Transverse colon (tissue), 4 donors: ENCODE measurements at regions not wholly inside any gene's neighbourhood (a gene's known extent, or its start where the extent isn't known, plus 50 kb on each side); places are given as distances from the start of the nearest gene placed in this dataset.

Experiments
- DNase-seq: peaks from one replicate; pipeline ENCODE4 v3.0.0-alpha.2; 2019
- H3K27ac ChIP-seq, 4 donors: fragments of 200-600 bp; sonication (generic); 2 replicates each; pipeline ENCODE4 v1.5.1; 2016 to 2018; ENCODE audit warnings: inconsistent platforms in 4 of 4
- H3K27me3 ChIP-seq: fragments of 200-600 bp; sonication (generic); 2 replicates; pipeline ENCODE4 v1.5.1; 2017; ENCODE audit warnings: inconsistent platforms
- H3K36me3 ChIP-seq, 4 donors: fragments of 200-600 bp; sonication (generic); 2 replicates each; pipeline ENCODE4 v1.5.1; 2017 to 2019; ENCODE audit warnings: inconsistent platforms in 4 of 4
- H3K4me1 ChIP-seq, 4 donors: fragments of 200-600 bp; sonication (generic); 2 replicates each; pipeline ENCODE4 v1.5.1; 2017 to 2020; ENCODE audit warnings: inconsistent platforms in 4 of 4
- H3K4me3 ChIP-seq, 4 donors: fragments of 200-600 bp; sonication (generic); 1 replicate in 1 of 4; 2 replicates in 3 of 4; pipeline versions ENCODE4 v1.5.1 to v1.6.1; 2017 to 2019; ENCODE audit warnings: inconsistent platforms in 4 of 4
- H3K9me3 ChIP-seq, 2 donors: fragments of 200-600 bp; sonication (generic); 2 replicates each; pipeline ENCODE4 v1.5.1; 2017 to 2019; ENCODE audit warnings: inconsistent platforms in 2 of 2
- EP300 ChIP-seq: sonication (generic); formaldehyde crosslinking; IDR thresholded peaks from one replicate; pipeline ENCODE4 v1.6.1; 2017; ENCODE audit warnings: antibody characterized with exemption, low read depth
- POLR2A ChIP-seq: fragments of 450-650 bp; IDR thresholded peaks from one replicate; pipeline ENCODE4 v1.6.1; 2016; ENCODE audit warnings: antibody characterized with exemption, mild to moderate bottlenecking, moderate library complexity
- POLR2AphosphoS5 ChIP-seq, 3 donors: sonication (generic); formaldehyde crosslinking; IDR thresholded peaks; one replicate each; pipeline ENCODE4 v1.6.1; 2016; ENCODE audit warnings: antibody characterized with exemption in 3 of 3
- WGBS, 2 donors: methylation state at CpG; one replicate each; pipeline ENCODE4 v1.1.5; 2018; ENCODE audit warnings: low coverage in 1 of 2; 5-methylcytosine and 5-hydroxymethylcytosine counted together
- in situ Hi-C, 4 donors: fragments of 200-750 bp; cut with MboI; loops; one replicate each; pipeline versions ENCODE4 v1.15.0 to v1.15.1; 2017; ENCODE audit warnings: low sequenced_read_pairs in 3 of 4, low pct_ligation_motif_present in 1 of 4, low pct_unique_long_range_greater_than_20kb in 1 of 4
- intact Hi-C: fragments of 100-400 bp; cut with DNase I; formaldehyde crosslinking; loops from one replicate; pipeline ENCODE4 v1.15.1; 2023; ENCODE audit warnings: low total_unique reads
- TF ChIP-seq, protein P1 (sequence below), 5 experiments: fragments of 200-600 bp in 3 of 5; fragments of 450-650 bp in 2 of 5; sonication (generic) in 3 of 5; IDR thresholded peaks; 1 replicate in 2 of 5; 2 replicates in 3 of 5; pipeline ENCODE4 v1.5.1; 2016 to 2017; ENCODE audit warnings: antibody characterized with exemption in 5 of 5, inconsistent platforms in 3 of 5, mild to moderate bottlenecking in 2 of 5, moderate library complexity in 1 of 5

DNA sequence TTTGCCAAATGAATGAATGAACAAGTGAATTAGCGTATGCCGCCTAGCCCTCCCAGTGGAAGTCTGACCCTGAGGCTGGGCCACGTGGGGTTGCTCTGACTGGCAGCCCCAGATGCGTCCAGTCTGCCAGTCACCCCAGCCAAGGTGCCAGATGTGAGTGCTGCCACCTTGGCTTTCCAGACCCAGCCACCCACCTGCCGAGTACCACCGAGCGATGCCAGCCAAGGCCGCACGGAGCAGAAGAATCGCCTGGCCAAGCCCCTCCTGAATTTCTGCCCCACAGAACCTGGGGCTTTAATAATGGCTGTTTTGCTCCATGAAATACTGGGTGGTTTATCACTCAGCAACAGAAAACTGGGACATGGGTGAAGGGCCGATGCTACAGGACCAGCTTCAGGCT lies 59.3 kb downstream of the ADRA2C start:
- Histone ChIP-seq H3K4me1 (peaks cover 3 to 13% (median 11%) of the 10 kb centered on the region in 4 donors), H3K4me3 (no peak overlapping the region), H3K36me3 (no peaks in the 10 kb centered on the region), H3K9me3 (no peaks in the 10 kb centered on the region), H3K27me3 (no peaks in the 10 kb centered on the region), H3K27ac (no peak overlapping the region)
- TF ChIP-seq EP300 (no peak), POLR2A (no peak), POLR2AphosphoS5 (IDR thresholded peaks at IDR 0.05) (no peak)
- TF ChIP-seq, protein P1, sequence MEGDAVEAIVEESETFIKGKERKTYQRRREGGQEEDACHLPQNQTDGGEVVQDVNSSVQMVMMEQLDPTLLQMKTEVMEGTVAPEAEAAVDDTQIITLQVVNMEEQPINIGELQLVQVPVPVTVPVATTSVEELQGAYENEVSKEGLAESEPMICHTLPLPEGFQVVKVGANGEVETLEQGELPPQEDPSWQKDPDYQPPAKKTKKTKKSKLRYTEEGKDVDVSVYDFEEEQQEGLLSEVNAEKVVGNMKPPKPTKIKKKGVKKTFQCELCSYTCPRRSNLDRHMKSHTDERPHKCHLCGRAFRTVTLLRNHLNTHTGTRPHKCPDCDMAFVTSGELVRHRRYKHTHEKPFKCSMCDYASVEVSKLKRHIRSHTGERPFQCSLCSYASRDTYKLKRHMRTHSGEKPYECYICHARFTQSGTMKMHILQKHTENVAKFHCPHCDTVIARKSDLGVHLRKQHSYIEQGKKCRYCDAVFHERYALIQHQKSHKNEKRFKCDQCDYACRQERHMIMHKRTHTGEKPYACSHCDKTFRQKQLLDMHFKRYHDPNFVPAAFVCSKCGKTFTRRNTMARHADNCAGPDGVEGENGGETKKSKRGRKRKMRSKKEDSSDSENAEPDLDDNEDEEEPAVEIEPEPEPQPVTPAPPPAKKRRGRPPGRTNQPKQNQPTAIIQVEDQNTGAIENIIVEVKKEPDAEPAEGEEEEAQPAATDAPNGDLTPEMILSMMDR (IDR thresholded peaks at IDR 0.05) = no peak
- 93% methylated on average over 11 of the region's 11 CpGs; no CpG with 5 or more reads in 1 of the 2 donors for WGBS, 2 donors
- no peak for DNase-seq
- in situ Hi-C loops (no loop called here), intact Hi-C loops (no loop called here)

DNA sequence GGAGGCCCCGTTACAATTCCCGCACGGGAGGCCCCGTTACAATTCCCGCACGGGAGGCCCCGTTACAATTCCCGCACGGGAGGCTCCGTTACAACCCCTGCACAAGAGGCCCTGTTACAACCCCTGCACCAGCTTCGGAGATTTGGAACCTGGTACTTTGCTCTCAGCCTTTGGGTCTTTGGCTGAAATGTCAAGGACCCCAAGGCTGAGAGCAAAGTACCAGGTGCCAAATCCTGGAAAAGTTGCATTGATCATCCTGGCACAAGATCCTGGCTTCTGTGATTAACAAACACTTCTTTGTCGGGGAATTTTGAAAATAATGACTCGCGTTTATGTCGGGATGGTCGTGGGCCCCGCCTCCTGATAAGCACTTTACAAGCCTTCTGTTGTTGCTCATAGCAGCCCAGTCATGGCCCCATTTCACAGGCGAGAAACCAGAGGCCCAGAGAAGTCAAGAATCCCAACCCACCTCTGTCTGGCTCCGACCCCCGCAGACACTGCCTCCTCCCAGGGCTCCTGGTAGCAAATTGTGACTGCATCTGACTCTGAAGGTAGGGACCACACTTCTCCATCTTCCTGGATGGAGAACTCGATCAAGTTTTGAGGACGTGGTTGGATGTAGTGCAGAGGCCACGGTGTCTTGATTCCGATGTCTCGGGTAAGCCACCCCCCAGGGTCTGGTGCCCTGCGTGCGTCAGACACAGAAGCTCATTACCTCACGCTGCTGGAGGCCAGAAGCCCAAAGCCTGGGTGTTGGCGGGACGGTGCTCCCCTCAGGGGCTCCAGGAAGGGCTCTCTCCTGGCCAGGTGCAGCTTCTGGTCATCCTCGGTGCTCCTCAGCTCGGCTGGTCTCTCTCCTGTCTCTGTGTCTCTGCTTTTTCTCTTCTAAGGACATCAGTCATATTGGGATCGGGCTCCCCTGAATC lies 60.3 kb downstream of the ADRA2C start:
- DNase-seq = no peak
- intact Hi-C loops = no loop called here

DNA sequence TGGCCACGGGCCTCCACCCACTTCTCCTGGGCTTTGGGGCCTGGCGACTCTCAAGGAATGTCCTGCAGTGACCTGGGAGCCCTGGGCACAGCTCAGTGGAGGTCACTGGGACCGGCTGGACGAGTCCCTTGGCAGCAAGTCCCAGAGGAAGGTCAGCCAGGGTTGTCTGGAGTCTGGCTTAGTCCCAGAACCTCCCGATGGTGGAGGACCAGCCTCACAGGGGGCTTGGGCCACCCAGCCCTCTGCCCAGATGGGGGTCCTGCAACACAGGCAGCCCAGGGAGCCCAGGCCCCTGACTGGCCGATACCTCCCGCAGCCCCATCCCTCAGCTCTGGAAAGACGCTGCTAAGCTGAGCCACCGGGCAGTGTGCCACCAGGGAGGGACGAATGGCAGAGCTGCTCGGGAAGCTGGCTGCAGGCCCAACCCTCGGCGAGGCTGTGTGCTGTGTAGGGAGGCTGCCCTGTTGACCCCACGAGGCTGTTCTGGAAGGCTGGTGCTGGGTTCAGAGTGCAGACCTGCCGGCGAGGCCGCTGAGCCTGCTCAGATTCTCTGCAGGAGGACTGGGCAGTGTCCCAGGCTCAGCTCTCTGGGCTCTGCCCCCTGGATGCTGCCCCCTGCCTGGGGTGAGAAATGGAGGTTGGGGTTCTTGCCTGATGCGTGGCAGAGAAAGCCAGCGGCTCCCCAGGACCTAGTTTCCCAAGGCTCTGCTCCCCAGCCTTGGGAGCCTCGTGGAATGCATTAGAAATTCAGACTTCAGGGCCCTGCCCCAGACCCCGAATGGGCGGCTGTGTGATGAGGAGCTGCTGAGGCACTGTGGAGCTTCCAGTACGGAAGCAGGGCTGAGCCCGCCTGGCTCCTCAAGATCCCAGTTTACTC lies 61.7 kb downstream of the ADRA2C start:
- Histone ChIP-seq H3K36me3 (no peaks in the 10 kb centered on the region), H3K9me3 (no peaks in the 10 kb centered on the region), H3K4me1 (peaks cover 3 to 13% (median 11%) of the 10 kb centered on the region in 4 donors), H3K27ac (no peak overlapping the region), H3K27me3 (no peaks in the 10 kb centered on the region), H3K4me3 (no peak overlapping the region)
- TF ChIP-seq POLR2A = no peak
- no peak for TF ChIP-seq EP300
- no peak for TF ChIP-seq POLR2AphosphoS5 (IDR thresholded peaks at IDR 0.05)
- TF ChIP-seq, protein P1 (IDR thresholded peaks at IDR 0.05) = no peak
- intact Hi-C loops (no loop called here), in situ Hi-C loops (no loop called here)
- DNase-seq = peak; percentile 78
- 51% methylated on average over 15 of the region's 24 CpGs; no CpG with 5 or more reads in 1 of the 2 donors for WGBS, 2 donors

More for the DNA sequence above, 60.3 kb downstream of the ADRA2C start:
- no peaks in the 10 kb centered on the region for H3K9me3 ChIP-seq
- no peaks in the 10 kb centered on the region for H3K36me3 ChIP-seq
- no peaks in the 10 kb centered on the region for H3K27me3 ChIP-seq
- H3K4me3 ChIP-seq = no peak overlapping the region
- WGBS, 2 donors = 67 to 76% methylated on average over 9 to 33 of the region's 33 CpGs
- TF ChIP-seq POLR2AphosphoS5 (IDR thresholded peaks at IDR 0.05) (no peak), EP300 (no peak), POLR2A (no peak)
- TF ChIP-seq, protein P1 (IDR thresholded peaks at IDR 0.05) = no peak
- in situ Hi-C loops = no loop called here
- H3K4me1 ChIP-seq = peaks cover 3 to 13% (median 11%) of the 10 kb centered on the region in 4 donors
- H3K27ac ChIP-seq = no peak overlapping the region

DNA sequence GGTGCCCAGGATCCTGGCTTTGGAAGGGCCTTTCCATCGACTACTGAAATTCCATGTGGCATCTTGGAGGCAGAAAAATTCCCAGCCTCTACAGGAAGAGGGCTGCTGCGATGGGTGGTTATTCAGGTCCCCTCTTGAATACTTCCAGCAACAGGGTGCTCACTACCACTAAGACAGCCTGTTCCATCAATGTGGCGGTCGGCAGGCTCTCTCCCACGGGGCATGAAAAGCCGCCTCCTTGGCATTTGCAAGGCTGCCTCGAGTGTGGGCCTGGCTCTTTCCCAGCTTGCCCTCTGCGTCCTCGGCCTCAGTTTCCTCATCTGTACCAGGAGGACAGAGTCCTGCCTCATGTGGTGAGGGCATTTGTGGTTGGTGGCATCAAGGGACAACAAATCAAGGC lies 62.4 kb downstream of the ADRA2C start:
- intact Hi-C loops = no loop called here

More for the DNA sequence above, 62.4 kb downstream of the ADRA2C start:
- no peak for TF ChIP-seq POLR2AphosphoS5 (IDR thresholded peaks at IDR 0.05)
- no peak for TF ChIP-seq POLR2A
- TF ChIP-seq, protein P1 (IDR thresholded peaks at IDR 0.05) = no peak
- TF ChIP-seq EP300 = no peak
- in situ Hi-C loops = no loop called here
- Histone ChIP-seq H3K4me1 (peaks cover 3 to 13% (median 11%) of the 10 kb centered on the region in 4 donors), H3K36me3 (no peaks in the 10 kb centered on the region), H3K9me3 (no peaks in the 10 kb centered on the region), H3K4me3 (no peak overlapping the region), H3K27ac (no peak overlapping the region), H3K27me3 (peaks cover 4% of the 10 kb centered on the region)
- no peak for DNase-seq
- WGBS, 2 donors = 82% methylated on average over 9 of the region's 9 CpGs; no CpG with 5 or more reads in 1 of the 2 donors
